SK-N-MC (cell line): ENCODE measurements at regions not wholly inside any gene's neighbourhood (a gene's known extent, or its start where the extent isn't known, plus 50 kb on each side); places are given as distances from the start of the nearest gene placed in this dataset.

ENCODE experiments used
- DNase-seq: peaks from one replicate; pipeline ENCODE4 v3.0.0-alpha.2; 2011; ENCODE audit warnings: low read depth, low spot score
- H3K27ac ChIP-seq: fragments of 200-600 bp; sonication (generic); 2 replicates; pipeline ENCODE4 v1.5.1; 2016; ENCODE audit warnings: mixed run types
- H3K36me3 ChIP-seq: fragments of 200-600 bp; sonication (generic); 2 replicates; pipeline ENCODE4 v1.6.1; 2017; ENCODE audit warnings: antibody characterized with exemption, low read length, mixed read lengths; ENCODE audit not compliant: insufficient read depth
- H3K4me3 ChIP-seq: fragments of 200-600 bp; sonication (generic); 2 replicates; pipeline ENCODE4 v1.5.1; 2016
- H3K9ac ChIP-seq: fragments of 200-600 bp; sonication (generic); 2 replicates; pipeline ENCODE4 v1.8.0; 2017; ENCODE audit warnings: mixed run types, mixed read lengths; ENCODE audit not compliant: insufficient read length
- H3K9me3 ChIP-seq: fragments of 200-600 bp; sonication (generic); 2 replicates; pipeline ENCODE4 v1.6.1; 2017; ENCODE audit warnings: low read depth, mild to moderate bottlenecking, antibody characterized with exemption, low read length, moderate library complexity, mixed read lengths
- EZH2 ChIP-seq: fragments of 200-600 bp; sonication (generic); IDR thresholded peaks from one replicate; pipeline ENCODE4 v1.6.1; 2017; ENCODE audit warnings: antibody characterized with exemption
- FOXP2 ChIP-seq: optimal IDR thresholded peaks from 2 replicates; pipeline ENCODE3; 2011; ENCODE audit warnings: mild to moderate bottlenecking, moderate library complexity; ENCODE audit not compliant: insufficient read depth; ENCODE audit errors: extremely low read length, control extremely low read depth
- POLR2AphosphoS5 ChIP-seq: IDR thresholded peaks from 2 replicates; pipeline ENCODE4 v1.6.1; 2012; ENCODE audit warnings: mild to moderate bottlenecking, low read depth, low read length, borderline replicate concordance

GRCh38 chr1:47608296-47608875 is 170.5 kb downstream of the FOXD2 start:
- TF ChIP-seq POLR2AphosphoS5 = no peak
- TF ChIP-seq EZH2 = no peak
- TF ChIP-seq FOXP2 = no peak
- H3K4me3 ChIP-seq = no peak overlapping the region
- H3K36me3 ChIP-seq = no peaks in the 10 kb centered on the region
- no peak overlapping the region for H3K27ac ChIP-seq
- no peak for DNase-seq
- no peak overlapping the region for H3K9ac ChIP-seq
- no peaks in the 10 kb centered on the region for H3K9me3 ChIP-seq

GRCh38 chr1:47611992-47612391 is 174.1 kb downstream of the FOXD2 start:
- no peak for TF ChIP-seq EZH2
- TF ChIP-seq POLR2AphosphoS5 = no peak
- TF ChIP-seq FOXP2 = no peak
- Histone ChIP-seq H3K9me3 (no peaks in the 10 kb centered on the region), H3K4me3 (no peak overlapping the region), H3K9ac (no peak overlapping the region), H3K36me3 (no peaks in the 10 kb centered on the region), H3K27ac (no peak overlapping the region)
- no peak for DNase-seq

- no peaks in the 10 kb centered on the region for H3K9me3 ChIP-seq
- H3K4me3 ChIP-seq = no peak overlapping the region
- H3K9ac ChIP-seq = no peak overlapping the region
- TF ChIP-seq FOXP2 (no peak), EZH2 (no peak), POLR2AphosphoS5 (no peak)
- no peak for DNase-seq
- H3K36me3 ChIP-seq = no peaks in the 10 kb centered on the region
- H3K27ac ChIP-seq = no peak overlapping the region
Measured at GRCh38 chr1:47612819-47613218, 175.0 kb downstream of the FOXD2 start.

GRCh38 chr1:47616036-47616435 is 178.2 kb downstream of the FOXD2 start:
- no peak overlapping the region for H3K9ac ChIP-seq
- no peak for TF ChIP-seq FOXP2
- no peak for TF ChIP-seq EZH2
- TF ChIP-seq POLR2AphosphoS5 = no peak
- no peak for DNase-seq
- no peak overlapping the region for H3K27ac ChIP-seq
- no peaks in the 10 kb centered on the region for H3K36me3 ChIP-seq
- H3K4me3 ChIP-seq = no peak overlapping the region
- H3K9me3 ChIP-seq = no peaks in the 10 kb centered on the region

GRCh38 chr1:47616906-47617305 is 179.1 kb downstream of the FOXD2 start:
- no peak for TF ChIP-seq FOXP2
- TF ChIP-seq EZH2 = no peak
- TF ChIP-seq POLR2AphosphoS5 = no peak
- Histone ChIP-seq H3K4me3 (no peak overlapping the region), H3K9ac (no peak overlapping the region), H3K9me3 (no peaks in the 10 kb centered on the region), H3K27ac (no peak overlapping the region), H3K36me3 (no peaks in the 10 kb centered on the region)
- DNase-seq = no peak

GRCh38 chr1:47617381-47618221 is 179.8 kb downstream of the FOXD2 start:
- Histone ChIP-seq H3K27ac (no peak overlapping the region), H3K9me3 (no peaks in the 10 kb centered on the region), H3K9ac (no peak overlapping the region), H3K36me3 (no peaks in the 10 kb centered on the region), H3K4me3 (no peak overlapping the region)
- DNase-seq = no peak
- TF ChIP-seq EZH2 (no peak), POLR2AphosphoS5 (no peak), FOXP2 (no peak)

GRCh38 chr1:47618222-47618720 is 180.4 kb downstream of the FOXD2 start:
- TF ChIP-seq EZH2 = no peak
- no peak for TF ChIP-seq POLR2AphosphoS5
- no peak for TF ChIP-seq FOXP2
- Histone ChIP-seq H3K36me3 (no peaks in the 10 kb centered on the region), H3K9me3 (no peaks in the 10 kb centered on the region), H3K27ac (no peak overlapping the region), H3K9ac (no peak overlapping the region), H3K4me3 (no peak overlapping the region)
- no peak for DNase-seq

GRCh38 chr1:47618830-47619229 is 181.0 kb downstream of the FOXD2 start:
- TF ChIP-seq EZH2 (no peak), POLR2AphosphoS5 (no peak), FOXP2 (no peak)
- Histone ChIP-seq H3K4me3 (no peak overlapping the region), H3K9ac (no peak overlapping the region), H3K36me3 (no peaks in the 10 kb centered on the region), H3K27ac (no peak overlapping the region), H3K9me3 (no peaks in the 10 kb centered on the region)
- no peak for DNase-seq
